Activated B cell treated with CpG ODN at 0.5 μM for 24 hours (primary cell): ENCODE measurements at regions not wholly inside any gene's neighbourhood (a gene's known extent, or its start where the extent isn't known, plus 50 kb on each side); places are given as distances from the start of the nearest gene placed in this dataset.

Experiments
- ATAC-seq: fragments of 200-7000 bp; cut with Tn5 transposase; one replicate; pipeline ENCODE4 v1.10.0; 2021; ENCODE audit warnings: low read depth, mild to moderate bottlenecking, moderate library complexity
- CTCF ChIA-PET: fragments of 350-600 bp; sonication (Branson Sonifier 250); formaldehyde crosslinking; loops from one replicate; lab custom pipeline; 2021; ENCODE audit warnings: antibody characterized with exemption; lab: Charles Lee
- POLR2A ChIA-PET: fragments of 350-600 bp; sonication (Branson Sonifier 250); formaldehyde crosslinking; loops from one replicate; lab custom pipeline; 2021; ENCODE audit warnings: antibody characterized with exemption; lab: Charles Lee
- DNase-seq: peaks from one replicate; pipeline ENCODE4 v3.0.0; 2022
- H3K27ac Mint-ChIP-seq: one replicate; pipeline ENCODE4 v1.8.0; 2020; ENCODE audit warnings: mixed read lengths
- H3K27me3 Mint-ChIP-seq: one replicate; pipeline ENCODE4 v1.8.0; 2021; ENCODE audit warnings: mixed read lengths
- H3K36me3 Mint-ChIP-seq: one replicate; pipeline ENCODE4 v1.8.0; 2021; ENCODE audit warnings: low read depth, mixed read lengths
- H3K4me1 Mint-ChIP-seq: one replicate; pipeline ENCODE4 v1.8.0; 2021; ENCODE audit warnings: mixed read lengths
- H3K4me3 Mint-ChIP-seq: one replicate; pipeline ENCODE4 v1.8.0; 2020; ENCODE audit warnings: mild to moderate bottlenecking, mixed read lengths
- H3K9me3 Mint-ChIP-seq: one replicate; pipeline ENCODE4 v1.8.0; 2020; ENCODE audit warnings: mixed read lengths
- intact Hi-C: fragments of 100-400 bp; cut with micrococcal nuclease; formaldehyde crosslinking; loops from one replicate; pipeline ENCODE4 v1.15.1; 2024
- TF ChIP-seq, protein P1 (sequence below): fragments of 200-600 bp; IDR thresholded peaks from one replicate; pipeline ENCODE4 v1.8.0; 2022; ENCODE audit warnings: antibody characterized with exemption, mild to moderate bottlenecking

DNA sequence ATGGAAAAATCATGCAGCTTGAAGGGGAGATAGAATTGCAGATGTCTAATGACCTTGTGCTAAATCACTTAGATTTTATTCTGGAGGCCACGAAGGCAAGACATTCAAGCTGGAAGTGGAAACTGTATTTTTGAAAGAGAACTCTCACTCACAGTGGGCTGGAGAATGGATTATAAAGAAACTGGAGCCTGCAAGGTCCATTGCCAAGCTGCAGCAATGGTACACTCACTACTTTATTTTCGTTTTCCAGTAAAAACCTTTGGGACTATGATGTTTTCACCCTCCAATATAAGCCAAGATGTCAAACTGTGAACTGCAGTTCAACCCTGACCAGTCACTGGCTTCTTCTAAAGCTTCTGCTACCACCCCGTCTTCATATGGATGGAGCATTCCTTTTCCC, 62.0 kb downstream of the SKIDA1 start:
- intact Hi-C loops = no loop called here
- ATAC-seq = no peak
- H3K36me3 Mint-ChIP-seq = no peaks in the 10 kb centered on the region
- CTCF ChIA-PET = no interaction called here
- H3K4me3 Mint-ChIP-seq = no peak overlapping the region
- no peaks in the 10 kb centered on the region for H3K4me1 Mint-ChIP-seq
- peaks cover 4% of the 10 kb centered on the region for H3K27me3 Mint-ChIP-seq
- TF ChIP-seq, protein P1, sequence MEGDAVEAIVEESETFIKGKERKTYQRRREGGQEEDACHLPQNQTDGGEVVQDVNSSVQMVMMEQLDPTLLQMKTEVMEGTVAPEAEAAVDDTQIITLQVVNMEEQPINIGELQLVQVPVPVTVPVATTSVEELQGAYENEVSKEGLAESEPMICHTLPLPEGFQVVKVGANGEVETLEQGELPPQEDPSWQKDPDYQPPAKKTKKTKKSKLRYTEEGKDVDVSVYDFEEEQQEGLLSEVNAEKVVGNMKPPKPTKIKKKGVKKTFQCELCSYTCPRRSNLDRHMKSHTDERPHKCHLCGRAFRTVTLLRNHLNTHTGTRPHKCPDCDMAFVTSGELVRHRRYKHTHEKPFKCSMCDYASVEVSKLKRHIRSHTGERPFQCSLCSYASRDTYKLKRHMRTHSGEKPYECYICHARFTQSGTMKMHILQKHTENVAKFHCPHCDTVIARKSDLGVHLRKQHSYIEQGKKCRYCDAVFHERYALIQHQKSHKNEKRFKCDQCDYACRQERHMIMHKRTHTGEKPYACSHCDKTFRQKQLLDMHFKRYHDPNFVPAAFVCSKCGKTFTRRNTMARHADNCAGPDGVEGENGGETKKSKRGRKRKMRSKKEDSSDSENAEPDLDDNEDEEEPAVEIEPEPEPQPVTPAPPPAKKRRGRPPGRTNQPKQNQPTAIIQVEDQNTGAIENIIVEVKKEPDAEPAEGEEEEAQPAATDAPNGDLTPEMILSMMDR = no peak
- no peak for DNase-seq
- POLR2A ChIA-PET = no interaction called here
- no peaks in the 10 kb centered on the region for H3K9me3 Mint-ChIP-seq
- no peak overlapping the region for H3K27ac Mint-ChIP-seq

DNA sequence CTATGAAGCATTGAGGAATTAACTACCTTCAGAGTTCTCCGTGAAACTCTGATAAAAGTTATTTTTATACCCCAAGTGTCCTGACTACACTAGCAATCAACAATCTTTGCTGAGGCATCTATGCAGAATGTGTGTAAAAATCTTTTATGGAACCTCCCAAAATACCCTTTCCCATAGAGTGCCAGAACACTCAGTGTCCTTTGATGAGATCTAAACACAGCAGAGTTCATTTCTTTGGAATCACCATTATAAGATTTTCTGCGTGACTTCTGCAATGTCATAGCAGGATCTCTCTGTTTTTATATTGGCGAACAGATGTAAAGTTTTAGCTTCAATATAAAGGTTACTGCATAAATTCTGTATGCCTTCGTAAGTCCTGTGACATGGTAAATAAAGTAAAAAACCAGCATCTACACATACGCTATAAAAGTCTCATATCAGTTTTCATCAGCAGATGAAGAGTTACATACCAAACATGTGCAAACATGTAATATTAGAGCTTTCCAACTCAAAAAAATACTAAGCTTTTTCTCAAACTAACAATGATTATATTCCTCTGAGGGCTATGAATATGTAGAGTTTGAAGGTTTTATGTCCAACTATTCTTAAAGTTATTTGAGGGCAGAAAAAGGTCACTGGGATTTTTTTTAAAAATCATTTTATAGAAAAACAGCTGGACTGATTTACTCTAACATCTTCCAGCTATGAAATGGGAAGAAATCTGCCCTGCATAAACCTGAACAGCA, 67.2 kb downstream of the SKIDA1 start:
- Mint-ChIP-seq H3K4me3 (no peak overlapping the region), H3K4me1 (no peaks in the 10 kb centered on the region), H3K27me3 (peaks cover 4% of the 10 kb centered on the region), H3K9me3 (no peaks in the 10 kb centered on the region), H3K27ac (no peak overlapping the region), H3K36me3 (no peaks in the 10 kb centered on the region)
- TF ChIP-seq, protein P1 = no peak
- CTCF ChIA-PET = no interaction called here
- POLR2A ChIA-PET = no interaction called here
- DNase-seq (no peak), ATAC-seq (no peak)
- intact Hi-C loops = no loop called here

DNA sequence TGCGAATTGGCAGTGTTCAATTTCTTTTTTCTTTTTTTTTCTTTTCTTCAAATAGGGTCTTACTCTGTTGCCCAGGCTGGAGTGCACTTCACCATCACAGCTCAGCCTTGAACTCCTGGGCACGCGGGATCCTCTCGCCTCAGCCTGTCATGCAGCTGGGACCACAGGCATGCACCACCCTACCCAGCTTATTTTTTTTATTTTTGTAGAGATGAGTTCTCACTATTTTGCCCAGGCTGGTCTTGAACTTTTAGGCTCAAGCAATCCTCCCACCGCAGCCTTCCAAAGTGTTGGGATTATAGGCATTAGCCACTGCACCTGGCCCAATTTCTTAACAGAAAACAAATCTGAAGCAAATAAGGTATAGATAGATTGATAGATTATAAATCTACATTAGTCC, 69.3 kb downstream of the SKIDA1 start:
- TF ChIP-seq, protein P1 = no peak
- no peaks in the 10 kb centered on the region for H3K36me3 Mint-ChIP-seq
- no peaks in the 10 kb centered on the region for H3K4me1 Mint-ChIP-seq
- intact Hi-C loops = no loop called here
- ATAC-seq = no peak
- H3K27me3 Mint-ChIP-seq = peaks cover 3% of the 10 kb centered on the region
- no peaks in the 10 kb centered on the region for H3K9me3 Mint-ChIP-seq
- H3K27ac Mint-ChIP-seq = no peak overlapping the region
- DNase-seq = no peak
- CTCF ChIA-PET = no interaction called here
- no peak overlapping the region for H3K4me3 Mint-ChIP-seq
- POLR2A ChIA-PET = no interaction called here

DNA sequence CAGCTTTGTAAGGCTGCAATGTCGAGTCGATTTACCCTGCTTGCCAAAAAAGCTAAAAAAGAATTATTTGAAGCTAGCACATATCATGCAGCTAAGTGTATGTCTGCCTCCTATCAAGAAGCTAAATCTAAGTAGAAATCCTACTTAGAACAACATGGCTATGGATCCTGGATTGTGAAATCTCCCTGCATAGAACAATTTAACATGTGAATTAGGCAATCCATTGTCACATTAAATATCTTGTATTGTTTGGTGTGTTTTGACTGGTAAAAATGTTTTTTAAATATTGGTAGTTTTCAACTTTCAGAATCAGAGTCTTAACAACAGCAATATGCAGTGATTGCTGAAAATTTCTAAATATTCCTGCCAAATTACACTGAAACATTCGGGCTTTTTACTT, 73.3 kb downstream of the SKIDA1 start:
- Mint-ChIP-seq H3K27me3 (no peaks in the 10 kb centered on the region), H3K36me3 (no peaks in the 10 kb centered on the region), H3K4me3 (no peak overlapping the region), H3K27ac (no peak overlapping the region), H3K9me3 (no peaks in the 10 kb centered on the region), H3K4me1 (no peaks in the 10 kb centered on the region)
- intact Hi-C loops = no loop called here
- TF ChIP-seq, protein P1 = no peak
- ChIA-PET CTCF (no interaction called here), POLR2A (interaction anchor here (0.6 kb wide), 1 partner anchor 831 kb away, joined by 5 read pairs; no protein-coding TSS in a partner anchor)
- DNase-seq (no peak), ATAC-seq (no peak)

DNA sequence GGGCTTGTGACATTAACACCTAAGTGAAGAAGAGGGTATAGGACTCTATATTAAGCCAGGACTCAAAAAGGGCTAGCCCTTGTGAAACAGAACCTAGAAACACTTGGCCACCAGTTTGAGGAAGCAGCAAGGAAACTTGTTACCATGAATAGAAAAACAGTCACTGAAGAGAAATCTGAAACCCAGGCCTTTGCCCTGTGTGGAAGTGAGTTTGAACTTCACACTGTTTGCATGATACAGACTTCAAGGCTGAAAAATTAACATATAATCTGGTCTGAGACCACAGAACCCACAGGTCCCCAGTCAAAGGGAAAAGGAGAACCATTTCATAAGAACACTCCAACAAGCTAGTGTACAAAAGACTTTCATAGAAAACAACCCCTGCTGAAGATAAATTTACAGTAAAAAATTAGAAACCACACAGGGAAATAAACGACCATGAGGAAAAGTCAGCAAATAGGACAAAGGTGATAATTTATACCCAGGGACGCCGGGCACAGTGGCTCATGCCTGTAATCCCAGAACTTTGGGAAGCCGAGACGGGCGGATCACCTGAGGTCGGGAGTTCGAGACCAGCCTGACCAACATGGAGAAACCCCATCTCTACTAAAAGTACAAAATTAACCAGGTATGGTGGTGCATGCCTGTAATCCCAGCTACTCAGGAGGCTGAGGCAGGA, 76.1 kb downstream of the SKIDA1 start:
- H3K4me3 Mint-ChIP-seq = no peak overlapping the region
- DNase-seq = no peak
- H3K27me3 Mint-ChIP-seq = no peaks in the 10 kb centered on the region
- intact Hi-C loops = no loop called here
- TF ChIP-seq, protein P1 = no peak
- H3K36me3 Mint-ChIP-seq = no peaks in the 10 kb centered on the region
- CTCF ChIA-PET = no interaction called here
- POLR2A ChIA-PET = no interaction called here
- no peaks in the 10 kb centered on the region for H3K4me1 Mint-ChIP-seq
- H3K27ac Mint-ChIP-seq = no peak overlapping the region
- no peaks in the 10 kb centered on the region for H3K9me3 Mint-ChIP-seq
- no peak for ATAC-seq
